ENCODE measurements at regions not wholly inside any gene's neighbourhood (a gene's known extent, or its start where the extent isn't known, plus 50 kb on each side); places are given as distances from the start of the nearest gene placed in this dataset.

DNA sequence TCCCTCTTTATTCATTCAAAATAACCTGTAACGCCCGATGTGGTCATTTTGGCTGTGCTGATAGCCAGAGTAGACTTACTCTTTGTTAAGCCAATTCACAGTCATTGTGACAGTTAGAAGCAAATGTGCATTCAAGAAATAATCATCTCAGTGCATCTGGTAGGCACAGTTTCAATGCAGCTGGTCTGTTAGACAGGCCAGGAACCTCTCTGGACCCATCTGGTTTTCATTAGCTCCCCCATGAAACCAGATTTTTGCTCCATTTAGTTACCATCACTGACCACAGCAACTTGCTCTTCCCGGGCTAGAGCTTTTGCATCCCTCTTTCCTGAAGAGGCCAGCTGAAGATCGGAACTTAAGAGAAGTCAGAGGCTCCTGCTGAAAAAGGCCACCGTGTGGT, 284.2 kb downstream of the NSG2 start:
- peak; percentile 81 for DNase-seq (ENCODE audit: low spot score)

DNA sequence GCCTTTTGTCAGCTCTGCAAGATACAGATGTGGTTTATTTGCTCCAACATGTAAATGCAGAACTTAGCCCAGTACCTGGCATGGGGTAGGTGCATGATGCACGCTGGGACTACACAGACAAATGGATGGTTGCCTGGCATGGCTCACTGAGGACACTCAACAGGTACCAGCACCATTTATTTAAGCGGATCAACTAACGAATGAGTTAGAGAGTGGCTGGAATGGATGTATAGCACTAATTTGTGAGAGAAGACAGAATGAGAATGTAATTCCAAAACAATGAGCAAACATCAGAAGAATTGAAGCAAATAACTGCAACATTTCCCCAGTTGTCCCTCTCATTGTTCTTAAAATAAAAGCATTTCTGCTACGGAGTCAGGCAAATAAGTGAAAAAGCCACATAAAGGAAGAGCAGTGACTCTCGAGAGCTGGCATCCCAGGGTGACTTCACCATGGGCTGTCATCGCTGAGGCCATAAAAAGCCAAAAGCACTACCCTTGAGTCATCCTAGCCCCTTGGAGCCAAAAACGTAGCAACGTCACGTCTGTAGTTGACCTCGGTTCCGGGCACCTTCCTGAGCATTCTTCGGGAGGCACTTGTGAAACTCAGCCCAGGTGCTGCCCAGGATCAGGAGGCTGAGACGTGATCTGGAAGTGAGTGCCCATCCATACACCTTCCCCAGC, 290.3 kb downstream of the NSG2 start:
- no peak for DNase-seq (ENCODE audit: low spot score)

DNA sequence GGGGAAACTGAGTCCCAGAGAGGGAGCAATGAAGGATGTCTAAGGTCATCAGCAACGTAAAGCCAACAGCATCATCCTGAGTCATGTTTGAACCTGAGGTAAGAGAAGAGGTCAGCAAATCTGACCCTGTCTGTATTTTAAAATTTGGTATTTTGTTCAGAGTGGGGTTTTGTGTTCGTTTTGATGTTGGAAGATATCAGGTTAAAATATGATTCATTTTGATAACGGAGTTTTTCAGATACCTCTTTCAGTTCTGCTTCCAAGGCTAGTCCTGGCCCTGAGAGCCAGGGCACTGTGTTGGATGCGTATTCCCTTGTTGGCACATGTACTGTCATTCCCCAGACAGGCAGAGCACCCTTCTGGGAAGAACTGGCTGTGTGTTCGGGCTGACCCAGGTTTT, 291.0 kb downstream of the NSG2 start:
- no peak for DNase-seq (ENCODE audit: low spot score)

DNA sequence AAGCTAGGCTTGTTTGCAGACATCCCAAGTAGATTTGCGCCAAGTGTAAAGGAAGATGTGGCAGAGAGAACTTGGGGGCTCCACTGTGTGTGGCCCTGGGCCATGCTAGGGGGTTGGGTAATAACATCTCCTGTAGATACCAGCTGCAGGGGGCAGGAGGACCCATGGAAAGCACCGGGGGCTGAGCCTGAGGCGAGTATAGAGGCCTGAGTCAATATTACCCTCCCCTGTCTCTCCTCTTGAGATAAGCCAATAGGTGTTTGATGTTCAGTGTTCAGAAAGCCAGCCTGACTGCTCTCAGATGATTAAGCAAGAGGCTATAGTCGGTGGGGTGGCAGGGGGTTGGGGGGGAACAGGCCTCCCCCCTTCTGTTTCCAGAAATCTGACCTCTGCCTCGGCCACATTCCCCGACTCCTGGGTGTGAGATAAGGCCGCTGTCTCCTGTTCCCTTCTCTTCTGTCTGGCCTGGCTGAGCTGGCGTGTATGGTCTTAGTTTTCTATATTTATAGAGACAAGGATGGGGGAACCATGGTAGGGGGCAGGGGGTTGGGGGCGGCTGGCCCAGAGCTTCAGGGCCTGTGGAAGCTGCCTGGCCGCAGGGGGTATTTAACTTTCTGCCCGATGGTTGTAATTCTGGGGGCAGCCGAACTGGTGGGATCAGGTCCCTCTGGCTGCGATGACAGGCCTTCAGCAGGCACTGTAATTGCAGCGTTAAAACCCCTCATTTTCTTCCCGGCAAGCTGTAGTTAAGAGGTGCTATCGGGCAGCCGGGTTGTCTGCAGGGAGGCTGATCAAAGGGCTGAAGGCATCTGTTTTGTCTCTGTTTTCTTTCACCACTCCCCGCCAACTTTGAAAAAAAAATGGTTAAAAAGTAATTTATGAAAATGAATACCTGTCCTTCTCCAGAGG, 292.0 kb downstream of the NSG2 start:
- DNase-seq (ENCODE audit: low spot score), result peak; percentile 84

DNA sequence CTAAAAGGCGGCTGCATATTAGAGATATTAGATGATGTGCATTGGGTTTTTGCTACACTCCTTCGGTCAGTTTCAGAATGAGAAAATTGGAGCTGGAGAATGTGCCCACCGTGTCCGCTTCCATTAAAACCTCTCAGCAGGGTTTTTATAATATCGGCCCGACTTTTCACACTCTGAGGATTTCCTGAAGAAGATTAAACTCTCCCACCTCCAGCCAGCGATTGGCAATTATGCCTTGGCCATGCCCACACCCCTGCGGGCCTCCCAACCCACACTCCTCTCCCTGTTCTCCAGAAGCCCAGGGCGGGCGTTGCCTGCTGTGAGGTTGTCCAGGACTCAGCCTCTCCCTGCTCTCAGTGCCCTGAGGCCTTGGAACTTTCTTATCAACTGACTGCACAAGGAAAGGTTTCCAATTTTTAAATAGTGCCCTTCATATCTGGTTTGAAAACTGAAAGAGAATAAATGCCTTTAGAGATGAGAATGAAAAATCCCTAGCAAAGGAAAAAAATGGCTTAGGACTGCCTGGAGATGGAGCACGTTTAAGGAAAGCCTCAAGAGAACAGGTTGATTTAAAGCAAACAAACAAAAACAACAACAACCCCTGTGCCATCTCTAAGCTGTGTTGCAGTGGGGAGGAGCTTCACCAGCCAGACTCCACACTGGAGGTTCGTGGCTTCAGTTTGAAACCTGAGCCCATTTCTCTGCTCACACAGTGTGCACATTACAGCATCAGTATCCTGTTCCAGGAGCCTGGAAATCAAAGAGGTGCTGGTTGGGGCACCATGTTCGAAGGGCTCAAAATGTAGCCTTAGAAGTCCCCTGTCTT, 292.9 kb downstream of the NSG2 start:
- peak; percentile 65 for DNase-seq (ENCODE audit: low spot score)

DNA sequence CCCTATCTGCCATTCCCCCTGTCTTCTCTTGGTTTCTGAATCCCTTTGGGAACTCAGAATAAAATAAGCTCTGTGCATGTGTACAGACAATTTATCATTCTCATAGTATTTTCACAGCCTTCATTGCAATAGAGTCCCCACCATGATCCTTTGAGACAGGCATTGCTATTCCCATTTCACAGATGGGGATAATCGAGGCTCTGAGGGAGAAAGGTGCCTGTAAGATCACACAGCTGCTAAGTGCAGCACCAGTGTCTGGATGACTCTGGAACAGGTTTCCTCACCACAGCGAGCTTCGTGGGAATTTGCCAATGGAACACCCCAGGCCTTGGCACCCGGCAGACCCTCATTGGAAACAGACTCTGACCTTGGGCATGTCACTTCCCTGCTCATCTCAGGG, 293.6 kb downstream of the NSG2 start:
- DNase-seq (ENCODE audit: low spot score), result no peak

DNA sequence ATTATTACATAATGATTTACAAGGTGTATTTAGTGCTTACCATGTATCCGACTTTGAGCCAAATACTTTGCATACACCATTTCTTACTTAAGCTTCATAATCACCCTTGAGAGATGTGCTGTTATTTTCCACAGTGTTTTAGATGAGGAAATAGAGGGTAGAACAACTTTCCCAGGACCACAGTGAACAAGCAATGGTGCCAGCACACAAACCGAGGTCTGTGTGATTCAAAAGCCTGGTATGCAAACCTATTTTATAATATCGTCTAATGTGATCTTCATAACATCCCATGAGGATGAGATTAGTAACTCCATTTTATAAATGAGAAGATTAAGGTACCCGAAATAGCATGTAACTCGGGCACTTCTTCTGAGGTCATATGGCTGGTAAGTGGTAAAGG, 294.7 kb downstream of the NSG2 start:
- no peak for DNase-seq (ENCODE audit: low spot score)

DNA sequence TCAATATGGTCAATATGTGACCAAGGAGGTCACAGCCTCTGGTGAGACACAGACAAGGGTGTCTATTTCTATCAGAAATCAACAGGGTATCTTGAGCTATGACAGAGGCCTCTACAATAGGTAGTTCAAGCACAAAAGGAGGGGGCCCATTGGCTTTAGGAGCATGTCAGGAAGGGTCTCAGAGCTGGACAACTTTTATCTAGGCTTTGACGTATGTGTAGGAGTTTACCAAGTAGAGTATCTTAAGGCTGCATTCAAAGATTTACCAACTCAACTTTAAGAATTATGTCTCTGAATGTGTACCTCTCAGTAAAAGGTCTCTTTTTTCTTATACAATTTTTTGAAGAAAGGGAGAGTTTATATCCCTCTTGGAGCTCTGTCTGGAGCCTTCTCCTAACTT, 297.2 kb downstream of the NSG2 start:
- DNase-seq (ENCODE audit: low spot score), result no peak

DNA sequence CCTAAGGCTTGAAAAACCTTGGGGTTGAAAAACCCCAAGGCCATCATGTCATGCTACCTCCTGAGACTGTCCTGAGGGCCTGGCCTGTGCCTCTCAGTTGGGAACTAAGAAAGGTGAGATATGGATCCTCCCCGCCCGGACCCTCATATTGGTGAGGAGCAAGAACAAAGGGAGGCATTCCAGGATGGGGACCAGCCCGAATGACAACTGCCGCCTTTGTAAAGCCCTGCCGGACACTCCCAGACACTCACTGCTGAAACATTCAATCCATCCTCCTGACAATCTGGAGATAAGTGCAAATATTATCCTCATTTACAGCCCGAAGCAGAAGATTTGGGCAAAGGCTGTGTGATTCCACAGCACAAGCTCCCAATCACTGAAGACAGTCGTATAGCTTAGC, 298.3 kb downstream of the NSG2 start:
- no peak for DNase-seq (ENCODE audit: low spot score)

DNA sequence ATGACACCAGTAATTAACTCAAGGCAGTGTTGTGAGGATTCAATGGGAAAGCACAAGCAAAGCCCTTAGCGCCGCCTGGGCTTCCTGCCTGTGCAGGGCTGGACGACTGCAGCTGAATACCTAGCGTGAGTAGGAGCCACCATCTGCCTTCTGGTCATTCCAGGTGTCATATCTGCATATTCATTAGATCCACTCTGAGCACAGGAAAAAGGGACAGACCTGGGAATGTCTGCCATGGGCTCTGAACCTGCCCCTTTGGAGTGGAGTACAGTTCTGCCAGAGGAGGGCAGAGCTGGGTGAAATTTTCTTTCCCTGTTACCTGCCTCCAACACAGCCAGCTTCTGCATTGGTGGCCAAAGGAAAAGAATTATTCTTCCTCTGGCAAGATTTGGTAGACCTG, 298.8 kb downstream of the NSG2 start:
- DNase-seq (ENCODE audit: low spot score), result no peak

DNA sequence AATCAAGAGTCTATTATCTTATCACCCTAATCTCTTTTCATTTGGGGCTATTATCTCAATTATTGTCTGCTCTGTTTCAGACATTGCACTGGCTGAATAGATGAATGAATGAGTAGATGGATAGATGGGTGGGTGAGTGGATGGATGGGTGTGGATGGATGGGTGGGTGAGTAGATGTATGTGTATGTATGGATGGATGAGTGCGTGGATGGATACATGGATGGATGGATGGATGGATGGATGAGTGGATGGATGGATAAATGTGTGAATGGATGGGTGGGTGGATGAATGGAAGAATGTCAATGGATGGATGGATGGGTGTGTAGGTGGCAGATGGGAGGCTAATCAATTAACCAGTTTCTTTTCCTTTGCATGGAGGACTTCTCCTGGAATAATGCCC, 301.7 kb downstream of the NSG2 start:
- DNase-seq (ENCODE audit: low spot score), result no peak

DNA sequence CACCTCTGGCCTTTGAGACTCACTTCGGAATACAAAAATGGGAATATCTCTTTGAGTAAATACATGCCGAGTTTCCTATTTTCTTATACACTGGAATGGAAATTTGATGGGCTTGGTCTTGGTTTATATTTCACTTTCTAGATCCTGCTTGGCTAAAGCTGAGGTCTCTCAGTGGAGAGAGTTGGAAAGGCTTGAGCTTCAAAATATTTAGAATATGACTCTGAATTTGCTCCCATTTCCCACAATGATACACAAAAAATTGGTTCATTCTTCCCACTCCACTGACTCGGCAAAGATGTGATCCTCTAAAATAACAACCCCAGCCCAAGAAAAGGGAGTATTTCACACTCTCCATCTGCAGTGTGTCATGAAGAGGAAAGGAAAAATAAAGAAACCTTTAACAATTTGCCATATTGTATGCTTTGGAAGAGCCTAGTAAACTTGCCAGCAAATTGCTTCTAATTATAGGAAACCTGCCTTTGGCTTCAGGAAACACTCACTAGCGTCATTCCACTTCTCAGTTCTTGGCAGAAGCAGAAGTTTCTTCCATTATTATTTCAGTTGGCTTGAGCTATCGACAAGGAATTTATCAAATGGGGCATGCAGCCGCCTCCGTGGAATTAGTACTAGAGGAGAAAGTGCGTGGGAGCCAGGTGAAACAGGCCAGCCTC, 302.9 kb downstream of the NSG2 start:
- DNase-seq (ENCODE audit: low spot score), result no peak

DNA sequence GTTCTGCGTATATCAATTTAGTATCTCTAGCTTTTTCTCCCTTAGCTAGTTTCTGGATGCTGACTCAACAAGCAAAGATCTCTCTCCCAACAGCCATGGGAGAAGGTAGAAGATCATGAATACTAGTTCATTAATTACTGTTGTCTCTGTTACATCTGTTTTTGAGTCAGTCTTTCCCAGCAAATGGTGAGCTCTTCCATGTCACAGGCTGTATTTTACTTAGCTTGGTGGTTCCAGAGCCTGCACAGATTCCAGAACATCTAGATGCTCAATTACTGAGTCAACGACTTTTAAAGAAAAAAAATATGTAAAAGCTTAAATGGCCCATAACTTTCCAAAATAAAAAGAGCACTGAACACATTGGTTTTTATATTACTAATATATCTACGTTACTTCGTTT, 307.2 kb downstream of the NSG2 start:
- DNase-seq (ENCODE audit: low spot score), result no peak

DNA sequence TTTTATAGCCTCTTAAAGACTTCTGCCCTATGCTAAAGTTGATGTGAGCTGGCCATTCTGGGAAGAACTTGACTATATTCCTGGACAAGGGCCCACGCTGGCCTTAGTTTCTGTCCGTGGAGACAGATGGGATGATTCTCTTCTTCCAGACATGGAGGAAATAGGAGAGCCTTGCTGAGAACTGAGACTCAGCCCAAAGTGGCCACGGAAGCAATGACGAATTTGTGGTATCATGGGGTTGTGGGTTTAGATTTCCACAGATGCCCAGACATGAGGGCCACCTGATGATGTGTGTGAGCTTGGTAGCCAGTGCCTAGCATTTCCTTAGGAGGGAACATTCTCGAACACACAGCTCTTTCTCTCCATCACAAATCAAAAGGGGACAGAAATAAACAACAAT, 309.1 kb downstream of the NSG2 start:
- DNase-seq (ENCODE audit: low spot score), result no peak

DNA sequence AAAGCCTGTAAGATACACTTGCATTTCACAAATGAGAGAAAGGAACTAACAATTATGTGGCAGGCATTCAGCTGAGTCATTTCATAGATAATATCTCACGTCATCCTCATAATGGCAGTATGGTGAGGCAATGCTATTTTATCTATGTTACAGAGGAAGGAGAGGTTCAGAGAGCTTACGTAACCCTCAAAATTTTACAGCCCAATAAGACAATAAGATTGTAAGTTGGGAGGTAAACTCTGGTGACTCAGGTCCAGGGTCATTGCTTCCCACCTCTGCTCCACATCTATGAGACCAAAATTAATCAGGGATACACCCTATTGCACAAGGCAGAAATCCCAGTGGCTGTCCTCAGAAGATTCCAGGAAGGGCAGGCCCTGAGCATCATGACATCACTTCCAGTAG, 309.7 kb downstream of the NSG2 start:
- DNase-seq (ENCODE audit: low spot score), result no peak

DNA sequence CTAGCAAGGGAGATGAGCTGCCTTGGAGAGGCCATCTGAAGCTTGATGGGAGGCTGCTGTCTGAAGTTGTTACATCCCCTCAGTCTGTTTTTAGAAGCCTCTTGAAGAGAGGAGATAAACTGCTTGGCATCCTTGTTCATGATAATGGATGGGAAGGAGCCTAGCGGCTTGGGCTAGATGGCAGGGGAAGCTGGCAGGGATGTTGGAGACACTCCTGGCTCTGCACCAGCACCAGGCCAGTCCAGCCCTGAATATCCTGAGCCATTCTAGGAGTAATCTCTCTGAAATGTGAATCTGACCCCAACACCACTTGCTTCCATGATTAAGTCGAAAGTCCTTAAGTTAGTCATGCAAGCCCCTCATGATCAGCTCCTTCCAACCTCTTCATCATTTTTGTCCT, 310.5 kb downstream of the NSG2 start:
- DNase-seq (ENCODE audit: low spot score), result no peak

DNA sequence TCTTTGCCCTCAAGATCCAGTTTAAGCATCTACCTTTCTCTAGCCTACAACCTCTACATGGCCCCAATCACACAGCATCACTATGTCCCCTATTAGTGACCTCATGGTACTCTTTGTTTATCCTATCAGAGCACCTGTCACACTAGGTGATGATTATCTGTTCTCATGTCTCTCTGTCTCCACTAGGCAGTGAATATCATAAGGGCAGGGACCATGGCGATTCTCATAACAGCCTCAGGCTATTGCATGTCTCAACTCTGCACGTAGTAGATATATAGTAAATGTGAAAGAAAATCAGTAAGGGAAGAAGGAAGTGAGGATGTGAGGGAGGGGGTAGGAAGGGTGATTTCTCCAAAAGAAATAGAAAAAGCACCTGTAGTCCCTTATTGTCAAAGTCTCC, 311.0 kb downstream of the NSG2 start:
- no peak for DNase-seq (ENCODE audit: low spot score)

DNA sequence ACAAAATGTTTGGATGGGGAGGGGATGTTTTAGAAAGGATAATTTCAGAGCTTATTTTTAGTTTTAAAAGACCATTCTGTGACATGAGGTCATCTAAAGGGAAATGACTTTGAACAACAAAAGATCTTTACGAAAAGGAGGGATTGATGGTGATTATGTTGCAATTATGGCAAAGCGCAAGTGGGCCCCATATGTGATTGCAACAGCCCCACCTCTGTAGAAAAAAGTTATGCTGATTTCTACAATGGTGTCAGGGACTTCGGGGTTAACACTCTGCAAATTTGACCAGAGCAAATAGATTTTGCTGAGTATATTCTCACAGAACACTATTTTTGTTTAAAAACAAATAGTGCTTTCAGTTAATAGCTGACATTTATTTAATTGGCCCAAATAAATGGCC, 312.8 kb downstream of the NSG2 start:
- DNase-seq (ENCODE audit: low spot score), result no peak

DNA sequence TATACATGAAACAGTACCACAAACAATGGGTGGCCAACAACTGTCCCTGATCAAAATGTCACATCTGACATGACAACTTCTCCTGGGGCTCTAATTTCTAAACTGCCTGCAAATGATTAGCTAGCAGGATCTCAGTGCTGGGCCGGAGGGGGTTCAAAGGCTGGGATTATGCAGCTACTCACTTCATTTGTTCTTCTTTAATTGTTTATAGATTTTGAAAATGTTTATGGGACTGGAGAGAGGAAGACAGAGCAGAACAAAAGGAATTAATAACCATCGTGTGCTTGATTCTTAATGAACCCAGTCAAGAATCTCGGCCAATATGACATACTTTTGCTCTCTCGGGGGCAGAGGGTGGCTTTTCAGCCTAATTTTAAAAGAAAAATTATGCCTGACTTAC, 313.6 kb downstream of the NSG2 start:
- no peak for DNase-seq (ENCODE audit: low spot score)

DNA sequence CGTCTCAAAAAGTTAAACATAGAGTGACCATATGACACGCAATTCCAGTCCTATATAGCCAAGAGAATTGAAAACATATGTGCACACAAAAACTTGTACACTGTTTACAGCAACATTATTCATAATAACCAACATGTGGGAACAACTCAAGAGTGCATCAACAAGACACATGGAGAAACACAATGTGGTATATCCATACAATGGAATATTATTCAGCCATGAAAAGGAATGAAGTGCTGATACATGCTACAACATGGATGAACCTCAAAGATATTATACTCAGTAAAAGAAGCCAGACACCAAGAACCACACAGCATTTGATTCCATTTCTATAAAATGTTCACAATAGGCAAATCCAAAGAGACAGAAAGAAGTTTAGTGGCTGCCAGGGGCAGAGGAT, 317.0 kb downstream of the NSG2 start:
- DNase-seq (ENCODE audit: low spot score), result no peak

DNA sequence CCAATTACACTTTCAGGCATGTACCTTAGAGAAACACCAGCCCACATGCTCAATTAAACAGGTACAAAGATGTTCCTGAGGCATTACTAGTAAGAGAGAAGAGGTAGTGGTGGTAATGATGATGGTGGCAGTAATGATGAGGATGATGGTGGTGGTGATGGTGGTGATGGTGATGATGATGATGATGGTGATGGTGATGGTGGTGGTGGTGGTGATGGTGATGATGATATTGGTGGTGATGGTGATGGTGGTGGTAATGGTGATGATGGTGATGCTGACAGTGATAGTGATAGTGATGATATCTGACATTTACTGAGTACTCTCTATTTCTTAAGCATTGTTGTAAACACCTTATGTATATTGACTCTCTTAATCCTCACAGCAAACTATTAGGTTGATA, 318.4 kb downstream of the NSG2 start:
- DNase-seq (ENCODE audit: low spot score), result no peak

DNA sequence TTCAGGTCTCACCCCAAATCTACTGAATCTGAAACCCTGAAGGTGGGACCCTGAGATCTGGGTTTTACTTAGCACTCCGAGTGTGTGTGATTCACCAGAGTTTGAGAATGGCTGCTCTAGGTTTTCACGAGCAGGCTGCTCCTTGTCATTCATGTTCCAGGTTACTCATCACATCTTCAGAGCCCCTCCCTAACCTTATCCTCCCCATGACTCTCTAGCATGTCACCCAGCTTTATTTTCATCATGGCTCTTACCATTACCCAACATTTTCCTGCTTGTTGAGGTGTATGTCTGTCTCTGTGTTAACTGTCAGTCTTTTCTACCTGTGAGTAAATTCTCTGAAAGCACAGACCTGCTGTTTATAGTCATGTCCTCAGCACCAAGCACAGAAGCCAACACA, 319.2 kb downstream of the NSG2 start:
- DNase-seq (ENCODE audit: low spot score), result no peak

All from SK-N-DZ (cell line).